H9 (cell line): ENCODE measurements at regions not wholly inside any gene's neighbourhood (a gene's known extent, or its start where the extent isn't known, plus 50 kb on each side); places are given as distances from the start of the nearest gene placed in this dataset.

Experiments used
- DNase-seq: peaks from one replicate; pipeline ENCODE4 v3.0.0-alpha.2; 2017
- H2AFZ ChIP-seq: one replicate; pipeline ENCODE4 v1.6.1; 2013; ENCODE audit warnings: mild to moderate bottlenecking, low read length, control low read depth, moderate library complexity
- H2AK5ac ChIP-seq: 2 replicates; pipeline ENCODE4 v1.6.1; 2013; ENCODE audit warnings: low read length, control low read depth, mixed read lengths; ENCODE audit not compliant: insufficient read length
- H2BK120ac ChIP-seq: one replicate; pipeline ENCODE4 v1.6.1; 2013; ENCODE audit warnings: low read depth, mild to moderate bottlenecking, low read length, control low read depth, inconsistent platforms; ENCODE audit not compliant: poor library complexity, severe bottlenecking
- H2BK12ac ChIP-seq: 2 replicates; pipeline ENCODE4 v1.6.1; 2013; ENCODE audit warnings: low read length, control low read depth, mixed read lengths, low read depth; ENCODE audit not compliant: insufficient read length
- H2BK15ac ChIP-seq: 2 replicates; pipeline ENCODE4 v1.6.1; 2013; ENCODE audit warnings: low read depth, low read length, control low read depth
- H2BK20ac ChIP-seq: one replicate; pipeline ENCODE4 v1.6.1; 2013; ENCODE audit warnings: low read depth, mild to moderate bottlenecking, low read length, control low read depth, inconsistent platforms; ENCODE audit not compliant: poor library complexity, severe bottlenecking
- H2BK5ac ChIP-seq: 2 replicates; pipeline ENCODE4 v1.6.1; 2013; ENCODE audit warnings: low read length, control low read depth, mixed read lengths; ENCODE audit not compliant: insufficient read length
- H3K14ac ChIP-seq: 2 replicates; pipeline ENCODE4 v1.6.1; 2013; ENCODE audit warnings: low read length, control low read depth; ENCODE audit not compliant: insufficient read depth
- H3K18ac ChIP-seq: 2 replicates; pipeline ENCODE4 v1.6.1; 2013; ENCODE audit warnings: low read depth, mild to moderate bottlenecking, mixed read lengths, low read length, control low read depth; ENCODE audit not compliant: insufficient read length
- H3K23ac ChIP-seq: 2 replicates; pipeline ENCODE4 v1.6.1; 2013; ENCODE audit warnings: low read length, control low read depth, mixed read lengths, low read depth; ENCODE audit not compliant: insufficient read length
- H3K23me2 ChIP-seq: 2 replicates; pipeline ENCODE4 v1.6.1; 2013; ENCODE audit warnings: low read depth, mild to moderate bottlenecking, mixed read lengths, low read length, control low read depth; ENCODE audit not compliant: insufficient read length, poor library complexity, severe bottlenecking
- H3K27ac ChIP-seq: 2 replicates; pipeline ENCODE4 v1.5.1; 2013; ENCODE audit warnings: low read length, control low read depth, mixed read lengths, low read depth; ENCODE audit not compliant: insufficient read length
- H3K27me3 ChIP-seq: 2 replicates; pipeline ENCODE4 v1.6.1; 2013; ENCODE audit warnings: low read length, control low read depth, inconsistent platforms; ENCODE audit not compliant: insufficient read depth
- H3K4ac ChIP-seq: 2 replicates; pipeline ENCODE4 v1.6.1; 2013; ENCODE audit warnings: low read depth, mild to moderate bottlenecking, control low read depth, inconsistent platforms, low read length, moderate library complexity
- H3K4me1 ChIP-seq: 2 replicates; pipeline ENCODE4 v1.6.1; 2013; ENCODE audit warnings: low read length, control low read depth, inconsistent platforms; ENCODE audit not compliant: insufficient read depth
- H3K4me2 ChIP-seq: 2 replicates; pipeline ENCODE4 v1.6.1; 2013; ENCODE audit warnings: low read length, control low read depth, mixed read lengths; ENCODE audit not compliant: insufficient read length, insufficient read depth
- H3K56ac ChIP-seq: 2 replicates; pipeline ENCODE4 v1.6.1; 2013; ENCODE audit warnings: low read depth, mild to moderate bottlenecking, mixed read lengths, low read length, control low read depth; ENCODE audit not compliant: insufficient read length
- H3K79me1 ChIP-seq: 2 replicates; pipeline ENCODE4 v1.6.1; 2013; ENCODE audit warnings: low read depth, mild to moderate bottlenecking, moderate library complexity, low read length, control low read depth, inconsistent platforms; ENCODE audit not compliant: insufficient read depth, poor library complexity, severe bottlenecking
- H3K79me2 ChIP-seq: 2 replicates; pipeline ENCODE4 v1.6.1; 2013; ENCODE audit warnings: low read length, control low read depth, inconsistent platforms; ENCODE audit not compliant: insufficient read depth
- H3K9ac ChIP-seq: 2 replicates; pipeline ENCODE4 v1.6.1; 2013; ENCODE audit warnings: low read length, control low read depth, mixed read lengths; ENCODE audit not compliant: insufficient read length; ENCODE audit errors: extremely low read depth
- H3K9me3 ChIP-seq: one replicate; pipeline ENCODE4 v1.6.1; 2013; ENCODE audit warnings: low read depth, low read length, inconsistent platforms; ENCODE audit not compliant: control insufficient read depth
- H3T11ph ChIP-seq: one replicate; pipeline ENCODE4 v1.6.1; 2013; ENCODE audit warnings: mild to moderate bottlenecking, low read length, control low read depth, inconsistent platforms
- H4K20me1 ChIP-seq: one replicate; pipeline ENCODE4 v1.6.1; 2013; ENCODE audit not compliant: control insufficient read depth, insufficient read length, insufficient read depth
- H4K5ac ChIP-seq: 2 replicates; pipeline ENCODE4 v1.6.1; 2013; ENCODE audit warnings: low read depth, mild to moderate bottlenecking, mixed read lengths, low read length, control low read depth; ENCODE audit not compliant: insufficient read length
- H4K8ac ChIP-seq: replicated peaks from 2 replicates; pipeline ENCODE4 v1.6.1; 2013; ENCODE audit warnings: low read length, control low read depth, mixed read lengths, low read depth; ENCODE audit not compliant: insufficient read length
- H4K91ac ChIP-seq: 2 replicates; pipeline ENCODE4 v1.6.1; 2013; ENCODE audit warnings: low read depth, mild to moderate bottlenecking, moderate library complexity, mixed read lengths, low read length, control low read depth; ENCODE audit not compliant: insufficient read length
- H3K27ac Mint-ChIP-seq, 3 experiments: 2 replicates in 2 of 3; 3 replicates in 1 of 3; pipeline ENCODE4 v1.8.0; 2020 to 2021; ENCODE audit warnings: mixed read lengths in 3 of 3, mild to moderate bottlenecking in 1 of 3, moderate library complexity in 1 of 3
- H3K27me3 Mint-ChIP-seq: 2 replicates; pipeline ENCODE4 v1.8.0; 2021; ENCODE audit warnings: low read depth, mild to moderate bottlenecking, moderate library complexity, mixed read lengths
- H3K36me3 Mint-ChIP-seq, 3 experiments: 2 replicates in 2 of 3; 3 replicates in 1 of 3; pipeline ENCODE4 v1.8.0; 2020 to 2021; ENCODE audit warnings: low read depth in 3 of 3, mixed read lengths in 3 of 3; ENCODE audit not compliant: insufficient read depth in 1 of 3
- H3K4me1 Mint-ChIP-seq, 2 experiments: 2 replicates each; pipeline ENCODE4 v1.8.0; 2020; ENCODE audit warnings: mixed read lengths in 2 of 2
- H3K4me3 Mint-ChIP-seq, 2 experiments: 2 replicates in 1 of 2; 3 replicates in 1 of 2; pipeline ENCODE4 v1.8.0; 2020 to 2021; ENCODE audit warnings: mild to moderate bottlenecking in 2 of 2, mixed read lengths in 2 of 2, moderate library complexity in 1 of 2
- H3K9me3 Mint-ChIP-seq, 2 experiments: 2 replicates in 1 of 2; 3 replicates in 1 of 2; pipeline ENCODE4 v1.8.0; 2020; ENCODE audit warnings: mild to moderate bottlenecking in 2 of 2, mixed read lengths in 2 of 2, moderate library complexity in 1 of 2
- WGBS: extraction: QIAGEN DNeasy Blood & Tissue Kit; methylation state at CpG from one replicate; pipeline ENCODE4 v1.1.7; 2013; ENCODE audit warnings: missing lambda C conversion rate, low lambda C conversion rate, mixed read lengths; ENCODE audit not compliant: insufficient read length; ENCODE audit errors: extremely low coverage; 5-methylcytosine and 5-hydroxymethylcytosine counted together
- TF ChIP-seq, protein P1 (sequence below): fragments of 200-600 bp; sonication (generic); conservative IDR thresholded peaks from 3 replicates; pipeline ENCODE4 v1.8.0; 2021; ENCODE audit warnings: antibody characterized with exemption, mild to moderate bottlenecking

DNA sequence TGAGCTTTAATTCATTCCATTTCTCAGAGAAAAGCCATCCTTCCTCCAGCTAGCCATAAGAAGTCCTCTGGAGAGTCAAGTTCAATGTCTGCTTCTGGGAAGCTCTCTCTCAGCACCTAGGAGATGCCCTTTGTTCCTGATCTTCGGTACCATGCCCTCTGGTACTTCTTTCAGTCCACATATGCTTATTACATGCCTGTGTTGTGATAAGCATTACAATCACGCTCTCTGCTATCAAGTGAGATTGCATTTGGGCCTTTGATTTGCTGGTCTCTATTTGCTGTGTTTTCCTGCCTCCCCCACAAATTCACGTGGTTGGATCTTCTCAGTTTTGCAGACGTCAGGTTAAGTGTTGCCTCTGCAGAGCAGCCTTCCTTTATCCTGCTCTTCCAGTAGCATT lies 178.1 kb downstream of the TOX3 start:
- Histone ChIP-seq H2BK15ac (no peak overlapping the region), H3K79me2 (no peaks in the 10 kb centered on the region), H4K5ac (no peak overlapping the region), H3K9me3 (no peaks in the 10 kb centered on the region), H2AFZ (no peak overlapping the region), H2BK20ac (no peak overlapping the region), H3K27ac (no peak overlapping the region), H3K4me2 (no peak overlapping the region), H2BK12ac (no peak overlapping the region), H4K8ac (no peak overlapping the region), H3K9ac (no peak overlapping the region), H2BK120ac (no peak overlapping the region), H3K4ac (no peak overlapping the region), H4K20me1 (no peaks in the 10 kb centered on the region), H3K23ac (no peak overlapping the region), H3K18ac (no peak overlapping the region), H3K14ac (no peak overlapping the region), H4K91ac (no peak overlapping the region), H2BK5ac (no peak overlapping the region), H3K27me3 (no peaks in the 10 kb centered on the region), H3T11ph (no peak overlapping the region), H3K23me2 (no peaks in the 10 kb centered on the region), H3K79me1 (no peaks in the 10 kb centered on the region), H3K4me1 (no peaks in the 10 kb centered on the region), H3K56ac (no peak overlapping the region), H2AK5ac (no peak overlapping the region)
- H3K27me3 Mint-ChIP-seq, result no peaks in the 10 kb centered on the region; the same call in 1 of the 2 replicates
- H3K36me3 Mint-ChIP-seq, result peaks cover 0 to 14% (median 3%) of the 10 kb centered on the region in 3 experiments; a peak in 5 of 7 replicates
- H3K27ac Mint-ChIP-seq, result no peak overlapping the region
- H3K9me3 Mint-ChIP-seq, result peaks cover 6 to 12% of the 10 kb centered on the region in 2 experiments; a peak in 4 of 5 replicates
- no CpG with 5 or more reads among the region's 4 CpGs for WGBS
- DNase-seq, result no peak
- no peak overlapping the region for H3K4me3 Mint-ChIP-seq
- H3K4me1 Mint-ChIP-seq, result peaks cover 2% of the 10 kb centered on the region in 2 experiments; a peak in 3 of 4 replicates
- TF ChIP-seq, protein P1, sequence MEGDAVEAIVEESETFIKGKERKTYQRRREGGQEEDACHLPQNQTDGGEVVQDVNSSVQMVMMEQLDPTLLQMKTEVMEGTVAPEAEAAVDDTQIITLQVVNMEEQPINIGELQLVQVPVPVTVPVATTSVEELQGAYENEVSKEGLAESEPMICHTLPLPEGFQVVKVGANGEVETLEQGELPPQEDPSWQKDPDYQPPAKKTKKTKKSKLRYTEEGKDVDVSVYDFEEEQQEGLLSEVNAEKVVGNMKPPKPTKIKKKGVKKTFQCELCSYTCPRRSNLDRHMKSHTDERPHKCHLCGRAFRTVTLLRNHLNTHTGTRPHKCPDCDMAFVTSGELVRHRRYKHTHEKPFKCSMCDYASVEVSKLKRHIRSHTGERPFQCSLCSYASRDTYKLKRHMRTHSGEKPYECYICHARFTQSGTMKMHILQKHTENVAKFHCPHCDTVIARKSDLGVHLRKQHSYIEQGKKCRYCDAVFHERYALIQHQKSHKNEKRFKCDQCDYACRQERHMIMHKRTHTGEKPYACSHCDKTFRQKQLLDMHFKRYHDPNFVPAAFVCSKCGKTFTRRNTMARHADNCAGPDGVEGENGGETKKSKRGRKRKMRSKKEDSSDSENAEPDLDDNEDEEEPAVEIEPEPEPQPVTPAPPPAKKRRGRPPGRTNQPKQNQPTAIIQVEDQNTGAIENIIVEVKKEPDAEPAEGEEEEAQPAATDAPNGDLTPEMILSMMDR, result no peak
